A549 (cell line): ENCODE measurements at regions not wholly inside any gene's neighbourhood (a gene's known extent, or its start where the extent isn't known, plus 50 kb on each side); places are given as distances from the start of the nearest gene placed in this dataset.

Source experiments
- ATAC-seq, 2 experiments: fragments of 200-7000 bp in 1 of 2; fragments of >200 bp in 1 of 2; cut with Nextera tagmentation in 1 of 2; cut with Tn5 transposase in 1 of 2; 3 replicates each; pipeline versions ENCODE4 v1.8.0 to v1.9.1; 2018 to 2020; ENCODE audit warnings: mild to moderate bottlenecking in 1 of 2, moderate library complexity in 1 of 2
- CTCF ChIA-PET: fragments of 300-600 bp; sonication (Branson Sonifier 250); formaldehyde crosslinking; extraction: SDS; loops from one replicate; lab custom pipeline; 2021; ENCODE audit warnings: antibody characterized with exemption, inconsistent platforms; lab: Yijun Ruan, JAX
- POLR2A ChIA-PET: fragments of 350-600 bp; formaldehyde crosslinking; extraction: SDS; loops from one replicate; lab custom pipeline; 2021; ENCODE audit warnings: antibody characterized with exemption, inconsistent platforms; lab: Yijun Ruan, JAX
- DNase-seq, 2 experiments: peaks; one replicate each; pipeline versions ENCODE4 v3.0.0 to v3.0.0-alpha.2; 2011 to 2016; ENCODE audit warnings: low read depth in 1 of 2, low spot score in 1 of 2
- FAIRE-seq: peaks from 2 replicates; lab custom pipeline; 2011; peaks lifted over from hg19 to GRCh38; lab: Jason Lieb, UNC
- H3K27ac ChIP-seq, 2 experiments: fragments of >200 bp; sonication (Bioruptor Twin); formaldehyde crosslinking; 3 replicates each; pipeline ENCODE4 v1.5.1; 2016 to 2017
- H3K4me1 ChIP-seq: fragments of >200 bp; sonication (Bioruptor Twin); formaldehyde crosslinking; 3 replicates; pipeline ENCODE4 v1.6.1; 2016
- H3K4me2 ChIP-seq: fragments of >200 bp; sonication (Bioruptor Twin); formaldehyde crosslinking; 3 replicates; pipeline ENCODE4 v1.6.1; 2016
- H3K4me3 ChIP-seq: fragments of >200 bp; sonication (Bioruptor Twin); formaldehyde crosslinking; 3 replicates; pipeline ENCODE4 v1.5.1; 2016
- H3K9me3 ChIP-seq: fragments of >200 bp; sonication (Bioruptor Twin); formaldehyde crosslinking; 3 replicates; pipeline ENCODE4 v1.6.1; 2016
- BCL3 ChIP-seq: fragments of >200 bp; sonication (Bioruptor Twin); formaldehyde crosslinking; IDR thresholded peaks from 3 replicates; pipeline ENCODE4 v1.6.1; 2016
- CHD2 ChIP-seq: fragments of 150-350 bp; IDR thresholded peaks from 2 replicates; pipeline ENCODE4 v1.6.1; 2014; ENCODE audit warnings: low read length; ENCODE audit not compliant: partially characterized antibody
- EHF ChIP-seq: fragments of 250-450 bp; sonication (Bioruptor Pico); IDR thresholded peaks from 2 replicates; pipeline ENCODE4 v1.5.0; 2020; ENCODE audit warnings: mild to moderate bottlenecking
- EHMT2 ChIP-seq: fragments of 200-600 bp; sonication (generic); IDR thresholded peaks from 2 replicates; pipeline ENCODE4 v1.6.1; 2016; ENCODE audit warnings: antibody characterized with exemption, low read depth, mild to moderate bottlenecking, moderate library complexity
- EP300 ChIP-seq, 2 experiments: fragments of >200 bp; sonication (Bioruptor Twin); formaldehyde crosslinking; IDR thresholded peaks; 2 replicates in 1 of 2; 3 replicates in 1 of 2; pipeline ENCODE4 v1.6.1; 2016 to 2017
- ESRRA ChIP-seq: fragments of 150-350 bp; IDR thresholded peaks from 2 replicates; pipeline ENCODE4 v1.6.1; 2014; ENCODE audit warnings: mild to moderate bottlenecking, low read length, borderline replicate concordance
- FOSB ChIP-seq: fragments of 250-450 bp; sonication (Bioruptor Pico); IDR thresholded peaks from 2 replicates; pipeline ENCODE4 v1.5.0; 2020; ENCODE audit warnings: mild to moderate bottlenecking, moderate library complexity
- HEYL ChIP-seq: fragments of 250-450 bp; sonication (Bioruptor Pico); IDR thresholded peaks from 2 replicates; pipeline ENCODE4 v1.8.0; 2021; ENCODE audit warnings: mild to moderate bottlenecking, moderate library complexity
- HMGXB4 ChIP-seq: fragments of 250-450 bp; sonication (Bioruptor Pico); IDR thresholded peaks from 2 replicates; pipeline ENCODE4 v1.5.0; 2021; ENCODE audit warnings: mild to moderate bottlenecking, moderate library complexity, borderline replicate concordance
- HOXB13 ChIP-seq: fragments of 250-450 bp; sonication (Bioruptor Pico); IDR thresholded peaks from 2 replicates; pipeline ENCODE4 v1.5.0; 2020; ENCODE audit warnings: low read depth, mild to moderate bottlenecking, moderate library complexity
- JUNB ChIP-seq: fragments of >200 bp; sonication (Bioruptor Twin); formaldehyde crosslinking; IDR thresholded peaks from 2 replicates; pipeline ENCODE4 v1.6.1; 2016
- KDM1A ChIP-seq: fragments of 200-600 bp; sonication (generic); IDR thresholded peaks from 2 replicates; pipeline ENCODE4 v1.6.1; 2016; ENCODE audit warnings: low read depth, mild to moderate bottlenecking
- KDM5A ChIP-seq: fragments of 200-600 bp; sonication (generic); IDR thresholded peaks from 2 replicates; pipeline ENCODE4 v1.6.1; 2016; ENCODE audit warnings: antibody characterized with exemption, mild to moderate bottlenecking
- MAX ChIP-seq: IDR thresholded peaks from 2 replicates; pipeline ENCODE4 v1.6.1; 2012
- MAZ ChIP-seq: fragments of 150-350 bp; IDR thresholded peaks from 2 replicates; pipeline ENCODE4 v1.6.1; 2014; ENCODE audit warnings: antibody characterized with exemption, low read depth, low read length, borderline replicate concordance
- PBX3 ChIP-seq: IDR thresholded peaks from 2 replicates; pipeline ENCODE4 v1.6.1; 2012
- POLR2A ChIP-seq: IDR thresholded peaks from 2 replicates; pipeline ENCODE4 v1.6.1; 2012; ENCODE audit warnings: mild to moderate bottlenecking, low read length
- POLR2AphosphoS2 ChIP-seq: conservative IDR thresholded peaks from 2 replicates; pipeline ENCODE4 v1.6.1; 2012; ENCODE audit warnings: low read length, improper control_type of control experiment, inconsistent platforms
- ZC3H11A ChIP-seq: fragments of 450-650 bp; IDR thresholded peaks from 2 replicates; pipeline ENCODE4 v1.6.1; 2014; ENCODE audit warnings: antibody characterized with exemption, mild to moderate bottlenecking
- WGBS: methylation state at CpG from one replicate; pipeline ENCODE4 v1.1.6; 2017; ENCODE audit errors: missing lambda C conversion rate; 5-methylcytosine and 5-hydroxymethylcytosine counted together
- TF ChIP-seq, protein P1 (sequence below): fragments of 450-650 bp; IDR thresholded peaks from 2 replicates; pipeline ENCODE4 v1.6.1; 2014; ENCODE audit warnings: antibody characterized with exemption
- TF ChIP-seq, protein P2 (sequence below): fragments of 200-600 bp; sonication (generic); IDR thresholded peaks from 2 replicates; pipeline ENCODE4 v1.6.1; 2016; ENCODE audit warnings: antibody characterized with exemption, mild to moderate bottlenecking, moderate library complexity

DNA sequence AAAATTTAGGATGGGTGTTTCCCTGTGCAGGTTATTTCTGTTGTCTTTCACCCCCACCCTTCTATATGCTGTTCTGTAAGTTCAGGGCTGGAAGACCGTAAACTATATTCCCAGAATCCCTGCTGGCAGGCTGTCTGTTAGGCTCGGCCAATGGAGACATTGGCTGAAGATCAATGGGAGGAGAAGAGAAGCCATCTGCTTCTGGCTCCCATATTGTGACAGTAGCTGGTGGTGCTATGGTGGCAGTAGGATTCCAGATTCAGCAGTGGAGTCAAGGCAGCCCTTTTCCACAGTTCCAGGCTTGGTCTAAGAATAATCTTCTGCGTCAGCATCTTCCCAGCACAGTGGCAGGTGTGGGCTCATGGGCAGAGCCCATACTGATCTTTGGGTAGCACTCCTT, 226.6 kb downstream of the ABHD5 start:
- CTCF ChIA-PET = no interaction called here

DNA sequence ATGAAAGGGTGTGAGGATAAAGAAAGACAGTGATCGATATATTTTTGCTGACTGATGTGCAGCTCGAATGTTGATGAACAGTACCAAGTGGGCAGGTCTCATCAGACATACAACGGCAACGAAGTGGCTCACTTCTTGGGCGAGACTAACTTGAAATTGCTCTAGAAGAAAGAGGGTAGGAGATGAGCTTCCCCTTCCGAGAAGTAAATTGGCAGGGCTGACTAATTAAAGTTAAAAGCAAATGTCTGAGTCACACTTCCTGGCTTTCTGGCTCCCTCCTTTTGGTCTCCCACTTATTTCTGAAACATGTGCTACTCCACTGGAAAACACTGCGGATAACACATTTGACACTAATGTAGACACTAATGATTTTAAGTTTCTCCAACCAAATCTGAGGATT, 228.3 kb downstream of the ABHD5 start:
- Histone ChIP-seq H3K4me2 (no peak overlapping the region), H3K27ac (no peak overlapping the region), H3K4me3 (no peak overlapping the region), H3K4me1 (no peaks in the 10 kb centered on the region), H3K9me3 (peaks cover 3% of the 10 kb centered on the region; the same call in 1 of the 3 replicates)
- TF ChIP-seq HMGXB4 (CRISPR knock-in tag) (no peak), MAX (no peak), EHF (CRISPR knock-in tag) (no peak), FOSB (CRISPR knock-in tag) (no peak), MAZ (no peak), HOXB13 (CRISPR knock-in tag) (no peak), ESRRA (no peak), PBX3 (no peak), EP300 (IDR thresholded peaks at IDR 0.05) (no peak), POLR2AphosphoS2 (no peak), KDM5A (no peak), EHMT2 (no peak), POLR2A (no peak), ZC3H11A (no peak), KDM1A (no peak)
- TF ChIP-seq, protein P1, sequence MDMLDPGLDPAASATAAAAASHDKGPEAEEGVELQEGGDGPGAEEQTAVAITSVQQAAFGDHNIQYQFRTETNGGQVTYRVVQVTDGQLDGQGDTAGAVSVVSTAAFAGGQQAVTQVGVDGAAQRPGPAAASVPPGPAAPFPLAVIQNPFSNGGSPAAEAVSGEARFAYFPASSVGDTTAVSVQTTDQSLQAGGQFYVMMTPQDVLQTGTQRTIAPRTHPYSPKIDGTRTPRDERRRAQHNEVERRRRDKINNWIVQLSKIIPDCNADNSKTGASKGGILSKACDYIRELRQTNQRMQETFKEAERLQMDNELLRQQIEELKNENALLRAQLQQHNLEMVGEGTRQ = no peak
- TF ChIP-seq, protein P2, sequence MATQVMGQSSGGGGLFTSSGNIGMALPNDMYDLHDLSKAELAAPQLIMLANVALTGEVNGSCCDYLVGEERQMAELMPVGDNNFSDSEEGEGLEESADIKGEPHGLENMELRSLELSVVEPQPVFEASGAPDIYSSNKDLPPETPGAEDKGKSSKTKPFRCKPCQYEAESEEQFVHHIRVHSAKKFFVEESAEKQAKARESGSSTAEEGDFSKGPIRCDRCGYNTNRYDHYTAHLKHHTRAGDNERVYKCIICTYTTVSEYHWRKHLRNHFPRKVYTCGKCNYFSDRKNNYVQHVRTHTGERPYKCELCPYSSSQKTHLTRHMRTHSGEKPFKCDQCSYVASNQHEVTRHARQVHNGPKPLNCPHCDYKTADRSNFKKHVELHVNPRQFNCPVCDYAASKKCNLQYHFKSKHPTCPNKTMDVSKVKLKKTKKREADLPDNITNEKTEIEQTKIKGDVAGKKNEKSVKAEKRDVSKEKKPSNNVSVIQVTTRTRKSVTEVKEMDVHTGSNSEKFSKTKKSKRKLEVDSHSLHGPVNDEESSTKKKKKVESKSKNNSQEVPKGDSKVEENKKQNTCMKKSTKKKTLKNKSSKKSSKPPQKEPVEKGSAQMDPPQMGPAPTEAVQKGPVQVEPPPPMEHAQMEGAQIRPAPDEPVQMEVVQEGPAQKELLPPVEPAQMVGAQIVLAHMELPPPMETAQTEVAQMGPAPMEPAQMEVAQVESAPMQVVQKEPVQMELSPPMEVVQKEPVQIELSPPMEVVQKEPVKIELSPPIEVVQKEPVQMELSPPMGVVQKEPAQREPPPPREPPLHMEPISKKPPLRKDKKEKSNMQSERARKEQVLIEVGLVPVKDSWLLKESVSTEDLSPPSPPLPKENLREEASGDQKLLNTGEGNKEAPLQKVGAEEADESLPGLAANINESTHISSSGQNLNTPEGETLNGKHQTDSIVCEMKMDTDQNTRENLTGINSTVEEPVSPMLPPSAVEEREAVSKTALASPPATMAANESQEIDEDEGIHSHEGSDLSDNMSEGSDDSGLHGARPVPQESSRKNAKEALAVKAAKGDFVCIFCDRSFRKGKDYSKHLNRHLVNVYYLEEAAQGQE = no peak
- ATAC-seq (no peak), DNase-seq (no peak), FAIRE-seq (no peak)
- ChIA-PET CTCF (no interaction called here), POLR2A (no interaction called here)
- WGBS = 75% methylated on average over 7 of the region's 7 CpGs

More for the DNA sequence above, 226.6 kb downstream of the ABHD5 start:
- H3K4me1 ChIP-seq = no peaks in the 10 kb centered on the region
- TF ChIP-seq BCL3 = no peak
- TF ChIP-seq JUNB = no peak
- TF ChIP-seq, protein P1 = no peak
- no peak for TF ChIP-seq CHD2
- TF ChIP-seq HEYL = no peak
- TF ChIP-seq, all 56 proteins: peak for 0
- Histone ChIP-seq H3K9me3 (peaks cover 3% of the 10 kb centered on the region; the same call in 1 of the 3 replicates), H3K4me3 (no peak overlapping the region), H3K4me2 (no peak overlapping the region), H3K27ac (no peak overlapping the region)
- 85% methylated on average over 3 of the region's 3 CpGs for WGBS
- no peak for FAIRE-seq
- no peak for ATAC-seq
- DNase-seq = no peak
- POLR2A ChIA-PET = no interaction called here
